Bone marrow (tissue), 2 donors: ENCODE measurements at regions not wholly inside any gene's neighbourhood (a gene's known extent, or its start where the extent isn't known, plus 50 kb on each side); places are given as distances from the start of the nearest gene placed in this dataset.
"Not testable (repeated sequence)": the region's sequence is repeated elsewhere in the genome, so short reads cannot be mapped to it uniquely, and the experiment has no call there.

Experiments used
- DNase-seq, 2 donors: peaks; one replicate each; lab custom pipeline; 2025; lab: John Stamatoyannopoulos, UW

GRCh38 chr11:14573539-14574057, 53.4 kb upstream of the PSMA1 start:
- DNase-seq = not testable (repeated sequence)

GRCh38 chr11:14577292-14577691, 57.1 kb upstream of the PSMA1 start:
- no peak for DNase-seq

- DNase-seq = no peak
Measured at GRCh38 chr11:14577835-14578529, 57.8 kb upstream of the PSMA1 start.

- peak; percentile 3 to 97 for DNase-seq
Measured at GRCh38 chr11:14578541-14578956, 58.4 kb upstream of the PSMA1 start.

- DNase-seq = no peak
Measured at GRCh38 chr11:14579646-14580045, 59.5 kb upstream of the PSMA1 start.

- DNase-seq = no peak
Measured at GRCh38 chr11:14582793-14583192, 60.8 kb upstream of the PDE3B start.

GRCh38 chr11:14583252-14584034, 60.2 kb upstream of the PDE3B start:
- no peak for DNase-seq

GRCh38 chr11:14584035-14584363, 59.6 kb upstream of the PDE3B start:
- no peak for DNase-seq

- DNase-seq = no peak
Measured at GRCh38 chr11:14584595-14584994, 59.0 kb upstream of the PDE3B start.

- DNase-seq = no peak
Measured at GRCh38 chr11:14585438-14585837, 58.2 kb upstream of the PDE3B start.

GRCh38 chr11:14587258-14587657, 56.3 kb upstream of the PDE3B start:
- DNase-seq = no peak

- no peak for DNase-seq
Measured at GRCh38 chr11:14588681-14589080, 54.9 kb upstream of the PDE3B start.

- no peak for DNase-seq
Measured at GRCh38 chr11:14589421-14589820, 54.2 kb upstream of the PDE3B start.

- not testable (repeated sequence) for DNase-seq
Measured at GRCh38 chr11:14591046-14591445, 52.6 kb upstream of the PDE3B start.

- DNase-seq = peak in 1 of 2 donors; percentile 56
Measured at GRCh38 chr11:14593671-14594070, 49.9 kb upstream of the PDE3B start.
